Transverse colon (tissue), 4 donors: ENCODE measurements at regions not wholly inside any gene's neighbourhood (a gene's known extent, or its start where the extent isn't known, plus 50 kb on each side); places are given as distances from the start of the nearest gene placed in this dataset.

Experiments used
- DNase-seq: peaks from one replicate; pipeline ENCODE4 v3.0.0-alpha.2; 2019
- H3K27ac ChIP-seq, 4 donors: fragments of 200-600 bp; sonication (generic); 2 replicates each; pipeline ENCODE4 v1.5.1; 2016 to 2018; ENCODE audit warnings: inconsistent platforms in 4 of 4
- H3K27me3 ChIP-seq: fragments of 200-600 bp; sonication (generic); 2 replicates; pipeline ENCODE4 v1.5.1; 2017; ENCODE audit warnings: inconsistent platforms
- H3K36me3 ChIP-seq, 4 donors: fragments of 200-600 bp; sonication (generic); 2 replicates each; pipeline ENCODE4 v1.5.1; 2017 to 2019; ENCODE audit warnings: inconsistent platforms in 4 of 4
- H3K4me1 ChIP-seq, 4 donors: fragments of 200-600 bp; sonication (generic); 2 replicates each; pipeline ENCODE4 v1.5.1; 2017 to 2020; ENCODE audit warnings: inconsistent platforms in 4 of 4
- H3K4me3 ChIP-seq, 4 donors: fragments of 200-600 bp; sonication (generic); 1 replicate in 1 of 4; 2 replicates in 3 of 4; pipeline versions ENCODE4 v1.5.1 to v1.6.1; 2017 to 2019; ENCODE audit warnings: inconsistent platforms in 4 of 4
- H3K9me3 ChIP-seq, 2 donors: fragments of 200-600 bp; sonication (generic); 2 replicates each; pipeline ENCODE4 v1.5.1; 2017 to 2019; ENCODE audit warnings: inconsistent platforms in 2 of 2
- EP300 ChIP-seq: sonication (generic); formaldehyde crosslinking; IDR thresholded peaks from one replicate; pipeline ENCODE4 v1.6.1; 2017; ENCODE audit warnings: antibody characterized with exemption, low read depth
- POLR2A ChIP-seq: fragments of 450-650 bp; IDR thresholded peaks from one replicate; pipeline ENCODE4 v1.6.1; 2016; ENCODE audit warnings: antibody characterized with exemption, mild to moderate bottlenecking, moderate library complexity
- POLR2AphosphoS5 ChIP-seq, 3 donors: sonication (generic); formaldehyde crosslinking; IDR thresholded peaks; one replicate each; pipeline ENCODE4 v1.6.1; 2016; ENCODE audit warnings: antibody characterized with exemption in 3 of 3
- WGBS, 2 donors: methylation state at CpG; one replicate each; pipeline ENCODE4 v1.1.5; 2018; ENCODE audit warnings: low coverage in 1 of 2; 5-methylcytosine and 5-hydroxymethylcytosine counted together
- in situ Hi-C, 4 donors: fragments of 200-750 bp; cut with MboI; loops; one replicate each; pipeline versions ENCODE4 v1.15.0 to v1.15.1; 2017; ENCODE audit warnings: low sequenced_read_pairs in 3 of 4, low pct_ligation_motif_present in 1 of 4, low pct_unique_long_range_greater_than_20kb in 1 of 4
- intact Hi-C: fragments of 100-400 bp; cut with DNase I; formaldehyde crosslinking; loops from one replicate; pipeline ENCODE4 v1.15.1; 2023; ENCODE audit warnings: low total_unique reads
- TF ChIP-seq, protein P1 (sequence below), 5 experiments: fragments of 200-600 bp in 3 of 5; fragments of 450-650 bp in 2 of 5; sonication (generic) in 3 of 5; IDR thresholded peaks; 1 replicate in 2 of 5; 2 replicates in 3 of 5; pipeline ENCODE4 v1.5.1; 2016 to 2017; ENCODE audit warnings: antibody characterized with exemption in 5 of 5, inconsistent platforms in 3 of 5, mild to moderate bottlenecking in 2 of 5, moderate library complexity in 1 of 5

DNA sequence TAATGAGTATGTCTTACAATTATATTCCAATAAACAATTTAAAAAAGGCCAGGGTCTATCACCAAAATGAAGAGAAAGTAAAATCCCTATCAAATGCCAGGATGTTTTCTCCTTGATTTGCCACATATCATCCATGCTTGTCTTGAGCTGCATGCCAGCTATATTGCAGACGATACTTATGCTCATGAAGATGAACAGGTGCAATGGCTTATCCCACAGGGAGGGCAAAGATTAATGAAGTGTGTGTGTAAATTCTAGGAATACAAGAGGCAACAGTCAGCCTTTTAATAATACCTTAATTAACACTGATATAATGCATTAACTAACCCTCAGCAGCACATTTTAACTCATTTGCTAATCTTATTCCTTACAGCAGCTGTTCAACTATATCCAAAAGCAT, 850.5 kb downstream of the KCNA4 start:
- H3K36me3 ChIP-seq, result no peaks in the 10 kb centered on the region
- no peaks in the 10 kb centered on the region for H3K4me1 ChIP-seq
- intact Hi-C loops (no loop called here), in situ Hi-C loops (loop anchor here in 1 of 4 donors (25.0 kb wide), 1 partner anchor 1479 kb away; no protein-coding TSS in a partner anchor)
- no peaks in the 10 kb centered on the region for H3K9me3 ChIP-seq
- TF ChIP-seq, protein P1, sequence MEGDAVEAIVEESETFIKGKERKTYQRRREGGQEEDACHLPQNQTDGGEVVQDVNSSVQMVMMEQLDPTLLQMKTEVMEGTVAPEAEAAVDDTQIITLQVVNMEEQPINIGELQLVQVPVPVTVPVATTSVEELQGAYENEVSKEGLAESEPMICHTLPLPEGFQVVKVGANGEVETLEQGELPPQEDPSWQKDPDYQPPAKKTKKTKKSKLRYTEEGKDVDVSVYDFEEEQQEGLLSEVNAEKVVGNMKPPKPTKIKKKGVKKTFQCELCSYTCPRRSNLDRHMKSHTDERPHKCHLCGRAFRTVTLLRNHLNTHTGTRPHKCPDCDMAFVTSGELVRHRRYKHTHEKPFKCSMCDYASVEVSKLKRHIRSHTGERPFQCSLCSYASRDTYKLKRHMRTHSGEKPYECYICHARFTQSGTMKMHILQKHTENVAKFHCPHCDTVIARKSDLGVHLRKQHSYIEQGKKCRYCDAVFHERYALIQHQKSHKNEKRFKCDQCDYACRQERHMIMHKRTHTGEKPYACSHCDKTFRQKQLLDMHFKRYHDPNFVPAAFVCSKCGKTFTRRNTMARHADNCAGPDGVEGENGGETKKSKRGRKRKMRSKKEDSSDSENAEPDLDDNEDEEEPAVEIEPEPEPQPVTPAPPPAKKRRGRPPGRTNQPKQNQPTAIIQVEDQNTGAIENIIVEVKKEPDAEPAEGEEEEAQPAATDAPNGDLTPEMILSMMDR (IDR thresholded peaks at IDR 0.05), result no peak
- TF ChIP-seq POLR2AphosphoS5 (IDR thresholded peaks at IDR 0.05), result no peak
- no peak for TF ChIP-seq EP300
- 83% methylated on average over 1 of the region's 1 CpG; no CpG with 5 or more reads in 1 of the 2 donors for WGBS, 2 donors
- no peak overlapping the region for H3K4me3 ChIP-seq
- no peak for DNase-seq
- H3K27me3 ChIP-seq, result no peaks in the 10 kb centered on the region
- H3K27ac ChIP-seq, result no peak overlapping the region

DNA sequence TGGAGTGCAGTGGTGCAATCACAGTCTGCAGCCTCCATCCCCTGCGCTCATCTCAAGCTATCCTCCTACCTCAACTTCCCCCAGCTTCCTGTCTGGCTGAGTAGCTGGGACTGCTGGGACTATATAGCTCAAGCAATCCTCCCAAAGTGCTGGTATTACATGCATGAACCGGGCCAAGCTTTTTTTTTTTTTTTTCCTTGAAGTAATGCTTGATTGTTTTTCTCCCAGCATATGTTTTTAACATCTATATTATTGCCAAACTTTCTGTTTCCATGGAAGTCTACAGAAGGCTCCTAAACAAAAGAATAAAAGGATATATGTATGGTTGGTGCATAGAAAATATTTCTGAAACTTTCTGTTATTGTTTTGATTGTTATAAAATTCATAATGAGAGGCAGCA, 853.6 kb downstream of the KCNA4 start:
- no peak overlapping the region for H3K4me3 ChIP-seq
- DNase-seq, result no peak
- H3K4me1 ChIP-seq, result no peaks in the 10 kb centered on the region
- in situ Hi-C loops (loop anchor here in 1 of 4 donors (25.0 kb wide), 1 partner anchor 1476 kb away; no protein-coding TSS in a partner anchor), intact Hi-C loops (no loop called here)
- no peaks in the 10 kb centered on the region for H3K27me3 ChIP-seq
- H3K9me3 ChIP-seq, result no peaks in the 10 kb centered on the region
- no peak for TF ChIP-seq POLR2A
- H3K36me3 ChIP-seq, result no peaks in the 10 kb centered on the region
- no peak overlapping the region for H3K27ac ChIP-seq
- WGBS, 2 donors, result 67 to 80% methylated on average over 1 to 2 of the region's 2 CpGs

DNA sequence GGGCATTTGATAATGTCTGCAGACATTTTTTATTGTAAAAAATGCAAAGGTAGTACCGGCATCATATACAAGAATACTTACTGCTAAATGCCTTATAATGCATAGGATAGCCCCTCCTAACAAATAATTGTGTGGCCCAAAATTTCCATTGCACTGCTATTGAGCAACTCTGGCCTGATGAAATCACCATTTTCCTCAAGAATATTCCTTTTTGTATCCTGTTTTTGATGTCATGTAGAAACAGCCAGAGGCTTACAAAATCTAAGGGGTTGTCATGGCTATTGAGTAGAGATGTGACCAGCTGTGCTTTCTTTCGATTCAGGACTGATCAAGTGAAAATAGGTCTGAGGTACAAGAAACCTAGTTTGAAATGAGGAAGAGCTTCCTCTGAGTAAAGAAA, 854.3 kb downstream of the KCNA4 start:
- 89 to 93% methylated on average over 1 to 2 of the region's 2 CpGs for WGBS, 2 donors
- no peaks in the 10 kb centered on the region for H3K4me1 ChIP-seq
- H3K27me3 ChIP-seq, result no peaks in the 10 kb centered on the region
- no peak overlapping the region for H3K27ac ChIP-seq
- H3K36me3 ChIP-seq, result no peaks in the 10 kb centered on the region
- no peaks in the 10 kb centered on the region for H3K9me3 ChIP-seq
- no peak for DNase-seq
- no peak overlapping the region for H3K4me3 ChIP-seq
- TF ChIP-seq POLR2AphosphoS5 (IDR thresholded peaks at IDR 0.05), result no peak
- TF ChIP-seq, protein P1 (IDR thresholded peaks at IDR 0.05), result no peak
- no peak for TF ChIP-seq POLR2A
- no peak for TF ChIP-seq EP300
- in situ Hi-C loops, result loop anchor here in 1 of 4 donors (25.0 kb wide), 1 partner anchor 1475 kb away; no protein-coding TSS in a partner anchor
- intact Hi-C loops, result no loop called here

DNA sequence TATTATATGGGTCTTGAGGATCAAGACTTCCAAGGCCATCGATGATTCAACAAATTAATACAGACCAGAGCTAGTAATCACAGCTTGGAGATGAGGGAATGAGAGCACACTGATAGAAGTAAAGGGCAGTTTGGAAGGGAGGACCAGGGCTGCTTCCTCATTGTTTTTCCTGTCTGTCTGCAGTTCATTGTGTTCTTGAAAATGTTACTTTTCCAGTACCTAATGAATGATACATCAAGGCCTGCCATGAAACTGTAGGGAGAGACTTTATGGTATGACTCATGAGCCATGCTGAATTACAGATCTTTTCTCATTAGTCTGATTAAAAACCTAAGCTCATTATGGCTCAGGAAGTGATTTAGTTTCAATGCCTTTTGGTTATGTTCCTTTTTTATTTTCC, 855.6 kb downstream of the KCNA4 start:
- WGBS, 2 donors, result 75 to 81% methylated on average over 1 of the region's 1 CpG
- Histone ChIP-seq H3K36me3 (no peaks in the 10 kb centered on the region), H3K4me3 (no peak overlapping the region), H3K27ac (no peak overlapping the region), H3K27me3 (no peaks in the 10 kb centered on the region), H3K9me3 (no peaks in the 10 kb centered on the region), H3K4me1 (no peaks in the 10 kb centered on the region)
- intact Hi-C loops (no loop called here), in situ Hi-C loops (loop anchor here in 1 of 4 donors (25.0 kb wide), 1 partner anchor 1474 kb away; no protein-coding TSS in a partner anchor)
- TF ChIP-seq, protein P1 (IDR thresholded peaks at IDR 0.05), result no peak
- TF ChIP-seq POLR2AphosphoS5 (IDR thresholded peaks at IDR 0.05) (no peak), POLR2A (no peak), EP300 (no peak)
- no peak for DNase-seq
